Type B pancreatic cell (in vitro differentiated cells): ENCODE measurements at regions not wholly inside any gene's neighbourhood (a gene's known extent, or its start where the extent isn't known, plus 50 kb on each side); places are given as distances from the start of the nearest gene placed in this dataset.

Experiments used
- DNase-seq: peaks from one replicate; pipeline ENCODE4 v3.0.0; 2021; ENCODE audit warnings: mixed read lengths; ENCODE audit not compliant: unreplicated experiment; ENCODE audit errors: extremely low spot score
- H3K27ac Mint-ChIP-seq: 2 replicates; pipeline ENCODE4 v1.8.0; 2021; ENCODE audit warnings: mild to moderate bottlenecking, mixed read lengths
- H3K27me3 Mint-ChIP-seq: 2 replicates; pipeline ENCODE4 v1.8.0; 2021; ENCODE audit warnings: mixed read lengths
- H3K36me3 Mint-ChIP-seq: 2 replicates; pipeline ENCODE4 v1.8.0; 2021; ENCODE audit warnings: mixed read lengths
- H3K4me1 Mint-ChIP-seq: one replicate; pipeline ENCODE4 v1.8.0; 2021; ENCODE audit warnings: mixed read lengths; ENCODE audit not compliant: unreplicated experiment
- H3K4me3 Mint-ChIP-seq: 2 replicates; pipeline ENCODE4 v1.8.0; 2021; ENCODE audit warnings: mild to moderate bottlenecking, mixed read lengths
- H3K9me3 Mint-ChIP-seq: 2 replicates; pipeline ENCODE4 v1.8.0; 2021; ENCODE audit warnings: mixed read lengths
- CTCF ChIP-seq: fragments of 200-600 bp; sonication (generic); conservative IDR thresholded peaks from 2 replicates; pipeline ENCODE4 v1.5.0; 2021; ENCODE audit warnings: antibody characterized with exemption, mild to moderate bottlenecking

- TF ChIP-seq CTCF: no peak
- H3K36me3 Mint-ChIP-seq: no peaks in the 10 kb centered on the region
- peaks cover 14% of the 10 kb centered on the region for H3K4me1 Mint-ChIP-seq
- peaks cover 16% of the 10 kb centered on the region for H3K27me3 Mint-ChIP-seq
- no peak overlapping the region for H3K27ac Mint-ChIP-seq
- peaks cover 5% of the 10 kb centered on the region for H3K9me3 Mint-ChIP-seq
- no peak for DNase-seq
- H3K4me3 Mint-ChIP-seq: no peak overlapping the region
Observed at GRCh38 chr4:188452097-188452496, 312.9 kb downstream of the TRIML1 start.

- peaks cover 5% of the 10 kb centered on the region for H3K9me3 Mint-ChIP-seq
- H3K4me3 Mint-ChIP-seq: no peak overlapping the region
- peaks cover 14% of the 10 kb centered on the region for H3K4me1 Mint-ChIP-seq
- DNase-seq: no peak
- no peak for TF ChIP-seq CTCF
- no peak overlapping the region for H3K27ac Mint-ChIP-seq
- H3K27me3 Mint-ChIP-seq: peaks cover 16% of the 10 kb centered on the region
- H3K36me3 Mint-ChIP-seq: no peaks in the 10 kb centered on the region
Observed at GRCh38 chr4:188454575-188454974, 315.3 kb downstream of the TRIML1 start.

- peaks cover 5% of the 10 kb centered on the region for H3K9me3 Mint-ChIP-seq
- H3K27ac Mint-ChIP-seq: no peak overlapping the region
- H3K36me3 Mint-ChIP-seq: no peaks in the 10 kb centered on the region
- H3K27me3 Mint-ChIP-seq: peaks cover 16% of the 10 kb centered on the region
- peaks cover 14% of the 10 kb centered on the region for H3K4me1 Mint-ChIP-seq
- no peak for DNase-seq
- TF ChIP-seq CTCF: no peak
- no peak overlapping the region for H3K4me3 Mint-ChIP-seq
Observed at GRCh38 chr4:188455062-188455752, 316.0 kb downstream of the TRIML1 start.

GRCh38 chr4:188459381-188459780 is 320.1 kb downstream of the TRIML1 start:
- Mint-ChIP-seq H3K9me3 (peaks cover 9% of the 10 kb centered on the region), H3K27ac (no peak overlapping the region), H3K27me3 (peaks cover 9% of the 10 kb centered on the region), H3K4me1 (no peaks in the 10 kb centered on the region), H3K36me3 (no peaks in the 10 kb centered on the region), H3K4me3 (no peak overlapping the region)
- TF ChIP-seq CTCF: no peak
- no peak for DNase-seq

- Mint-ChIP-seq H3K4me1 (no peaks in the 10 kb centered on the region), H3K27me3 (no peaks in the 10 kb centered on the region), H3K9me3 (peaks cover 4% of the 10 kb centered on the region), H3K36me3 (no peaks in the 10 kb centered on the region), H3K27ac (no peak overlapping the region), H3K4me3 (no peak overlapping the region)
- TF ChIP-seq CTCF: no peak
- DNase-seq: no peak
Observed at GRCh38 chr4:188463909-188464308, 324.7 kb downstream of the TRIML1 start.
